HCT116 (cell line): ENCODE measurements at regions not wholly inside any gene's neighbourhood (a gene's known extent, or its start where the extent isn't known, plus 50 kb on each side); places are given as distances from the start of the nearest gene placed in this dataset.

ENCODE experiments used
- ATAC-seq: fragments of 200-7000 bp; cut with Tn5 transposase; 2 replicates; pipeline ENCODE4 v1.9.1; 2020; ENCODE audit warnings: mild to moderate bottlenecking, moderate library complexity
- BruUV-seq: library from RNA; stranded (reverse); fragments of 400-500 nt; replicated peaks from 2 replicates; lab custom pipeline; 2021; lab: Mats Ljungman, UMichigan
- CTCF ChIA-PET: fragments of 300-600 bp; sonication (Branson Sonifier 250); formaldehyde crosslinking; loops from one replicate; lab custom pipeline; 2021; ENCODE audit warnings: antibody characterized with exemption; lab: Charles Lee
- POLR2A ChIA-PET: fragments of 300-600, 350-600 bp; sonication (Branson Sonifier 250); formaldehyde crosslinking; loops from one replicate; lab custom pipeline; 2021; ENCODE audit warnings: antibody characterized with exemption; lab: Charles Lee
- RAD21 ChIA-PET, 2 experiments: fragments of 300-600 bp; sonication (Branson Sonifier 250); formaldehyde crosslinking; loops; one replicate each; lab custom pipeline; 2023; ENCODE audit warnings: low total read pairs in 2 of 2; ENCODE audit not compliant: uncharacterized antibody in 2 of 2, unreplicated experiment in 2 of 2, low non-redundant PET in 1 of 2; lab: Charles Lee
- DNase-seq: peaks from one replicate; pipeline ENCODE4 v3.0.0-alpha.2; 2010; ENCODE audit warnings: low read depth, low spot score
- H2AFZ ChIP-seq: fragments of 200-600 bp; shearing (Covaris generic), sonication (generic); 2 replicates; pipeline ENCODE4 v1.6.1; 2017; ENCODE audit warnings: low read depth, mixed run types, mixed read lengths, antibody characterized with exemption, low read length; ENCODE audit not compliant: poor library complexity, severe bottlenecking
- H3K27ac ChIP-seq: 2 replicates; pipeline ENCODE4 v1.5.1; 2012; ENCODE audit warnings: low read depth, low read length
- H3K27me3 ChIP-seq: fragments of 200-600 bp; sonication (generic); 2 replicates; pipeline ENCODE4 v1.6.1; 2016; ENCODE audit warnings: mixed run types, low read length, mixed read lengths; ENCODE audit not compliant: insufficient read depth
- H3K36me3 ChIP-seq, 2 experiments: fragments of 200-500 bp in 1 of 2; fragments of 200-600 bp in 1 of 2; sonication (Bioruptor generic) in 1 of 2; sonication (generic) in 1 of 2; 2 replicates each; pipeline versions ENCODE4 v1.5.1 to v1.6.1; 2014 to 2016; ENCODE audit warnings: low read length in 2 of 2, inconsistent platforms in 1 of 2, mixed read lengths in 1 of 2, mixed run types in 1 of 2; ENCODE audit not compliant: insufficient read depth in 2 of 2, control insufficient read depth in 1 of 2
- H3K4me1 ChIP-seq, 2 experiments: fragments of 200-600 bp in 1 of 2; sonication (generic) in 1 of 2; 2 replicates each; pipeline versions ENCODE4 v1.5.1 to v1.6.1; 2012 to 2017; ENCODE audit warnings: low read length in 2 of 2, inconsistent platforms in 1 of 2, mild to moderate bottlenecking in 1 of 2, mixed read lengths in 1 of 2, mixed run types in 1 of 2, moderate library complexity in 1 of 2; ENCODE audit not compliant: insufficient read depth in 2 of 2, control insufficient read depth in 1 of 2
- H3K4me2 ChIP-seq: fragments of 200-600 bp; sonication (generic); 2 replicates; pipeline ENCODE4 v1.6.1; 2017; ENCODE audit warnings: mixed run types, low read length, mixed read lengths
- H3K4me3 ChIP-seq, 2 experiments: fragments of 200-600 bp in 1 of 2; sonication (generic) in 1 of 2; replicated peaks in 1 of 2; 2 replicates each; pipeline ENCODE4 v1.5.1; 2011 to 2016; ENCODE audit warnings: low read length in 2 of 2, control low read depth in 1 of 2, low read depth in 1 of 2, mild to moderate bottlenecking in 1 of 2, mixed read lengths in 1 of 2, mixed run types in 1 of 2
- H3K79me2 ChIP-seq: fragments of 200-600 bp; sonication (generic); 2 replicates; pipeline ENCODE4 v1.6.1; 2017; ENCODE audit warnings: mild to moderate bottlenecking, mixed run types, low read length, moderate library complexity, mixed read lengths; ENCODE audit not compliant: insufficient read depth
- H3K9ac ChIP-seq: fragments of 200-600 bp; sonication (generic); 2 replicates; pipeline ENCODE4 v1.6.1; 2016; ENCODE audit warnings: low read length, mixed read lengths
- H3K9me2 ChIP-seq: fragments of 200-600 bp; sonication (generic), shearing (Covaris generic); 2 replicates; pipeline ENCODE4 v1.6.1; 2017; ENCODE audit warnings: mixed run types, mild to moderate bottlenecking, moderate library complexity; ENCODE audit not compliant: insufficient read depth
- H3K9me3 ChIP-seq, 2 experiments: fragments of 200-500 bp in 1 of 2; fragments of 200-600 bp in 1 of 2; sonication (Bioruptor generic) in 1 of 2; sonication (generic) in 1 of 2; 2 replicates each; pipeline ENCODE4 v1.6.1; 2014 to 2017; ENCODE audit warnings: low read length in 2 of 2, mixed read lengths in 2 of 2, inconsistent platforms in 1 of 2, low read depth in 1 of 2, mild to moderate bottlenecking in 1 of 2, mixed run types in 1 of 2, moderate library complexity in 1 of 2; ENCODE audit not compliant: control insufficient read depth in 1 of 2, insufficient read depth in 1 of 2
- H4K20me1 ChIP-seq: fragments of 200-600 bp; sonication (generic), shearing (Covaris generic); 2 replicates; pipeline ENCODE4 v1.6.1; 2017; ENCODE audit warnings: mixed run types, mild to moderate bottlenecking, moderate library complexity; ENCODE audit not compliant: insufficient read depth
- CBX3 ChIP-seq: IDR thresholded peaks from 2 replicates; pipeline ENCODE4 v1.6.1; 2012; ENCODE audit warnings: low read depth
- CEBPB ChIP-seq: IDR thresholded peaks from 2 replicates; pipeline ENCODE4 v1.6.1; 2012; ENCODE audit warnings: low read depth
- EGR1 ChIP-seq: IDR thresholded peaks from 2 replicates; pipeline ENCODE4 v1.6.1; 2012; ENCODE audit warnings: low read depth
- EZH2 ChIP-seq: fragments of 200-600 bp; sonication (generic); IDR thresholded peaks from 2 replicates; pipeline ENCODE4 v1.6.1; 2017; ENCODE audit warnings: antibody characterized with exemption, mixed run types
- EZH2phosphoT487 ChIP-seq: fragments of 200-600 bp; IDR thresholded peaks from 2 replicates; pipeline ENCODE4 v1.6.1; 2018; ENCODE audit warnings: antibody characterized with exemption, borderline replicate concordance
- FOSL1 ChIP-seq: IDR thresholded peaks from 2 replicates; pipeline ENCODE4 v1.6.1; 2012; ENCODE audit warnings: low read depth
- JUND ChIP-seq: IDR thresholded peaks from 2 replicates; pipeline ENCODE4 v1.6.1; 2012
- REST ChIP-seq: IDR thresholded peaks from 2 replicates; pipeline ENCODE4 v1.6.1; 2012; ENCODE audit warnings: low read depth
- SRF ChIP-seq: IDR thresholded peaks from 2 replicates; pipeline ENCODE4 v1.6.1; 2012; ENCODE audit warnings: low read depth
- TCF7L2 ChIP-seq: IDR thresholded peaks from 2 replicates; pipeline ENCODE4 v1.7.0; 2011; ENCODE audit warnings: borderline replicate concordance, inconsistent platforms; ENCODE audit not compliant: insufficient read depth, insufficient read length; ENCODE audit errors: extremely low read depth
- YY1 ChIP-seq: IDR thresholded peaks from 2 replicates; pipeline ENCODE4 v1.6.1; 2011; ENCODE audit warnings: low read length, low read depth, moderate library complexity, mild to moderate bottlenecking; ENCODE audit not compliant: insufficient replicate concordance; ENCODE audit errors: extremely low read depth
- ZFX ChIP-seq: fragments of 450-650 bp; IDR thresholded peaks from 2 replicates; pipeline ENCODE4 v1.6.1; 2017
- ZNF274 ChIP-seq: fragments of 200-500 bp; sonication (Bioruptor generic); IDR thresholded peaks from 2 replicates; pipeline ENCODE4 v1.6.1; 2014; ENCODE audit warnings: mild to moderate bottlenecking, low read depth, low read length, inconsistent platforms
- intact Hi-C: fragments of 100-400 bp; cut with micrococcal nuclease; formaldehyde crosslinking; loops from 2 replicates; pipeline ENCODE4 v1.10.0; 2022
- TF ChIP-seq, protein P1 (sequence below): IDR thresholded peaks from 2 replicates; pipeline ENCODE4 v1.6.1; 2012
- TF ChIP-seq, protein P2 (sequence below): IDR thresholded peaks from 2 replicates; pipeline ENCODE4 v1.6.1; 2012
- TF ChIP-seq, protein P3 (sequence below), 3 experiments: fragments of 200-600 bp in 1 of 3; sonication (generic) in 1 of 3; IDR thresholded peaks in 2 of 3; conservative IDR thresholded peaks in 1 of 3; 2 replicates each; pipeline ENCODE4 v1.5.1; 2012 to 2017; ENCODE audit warnings: low read depth in 2 of 3, low read length in 2 of 3, antibody characterized with exemption in 1 of 3, borderline replicate concordance in 1 of 3, control low read depth in 1 of 3, mild to moderate bottlenecking in 1 of 3, mixed read lengths in 1 of 3, mixed run types in 1 of 3, moderate library complexity in 1 of 3; ENCODE audit not compliant: insufficient read depth in 1 of 3

DNA sequence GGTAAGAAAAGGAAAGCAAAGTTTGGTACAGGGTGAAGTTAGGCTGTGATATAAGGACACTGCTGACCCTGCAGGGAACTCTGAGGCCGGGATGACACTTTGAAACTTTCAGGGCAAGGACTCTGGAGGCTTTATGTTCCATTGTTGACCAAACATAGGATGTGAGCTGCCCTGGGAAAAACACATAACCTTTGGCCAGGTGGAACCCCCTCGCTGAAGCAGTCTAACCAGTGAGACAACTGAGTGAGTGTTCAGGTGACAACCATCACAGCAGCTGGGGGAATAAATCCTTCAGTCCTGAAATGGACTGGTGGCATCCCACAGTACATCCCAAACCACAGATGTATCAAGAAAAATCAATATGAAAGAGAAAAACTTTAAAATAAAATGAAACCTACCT lies 280.9 kb upstream of the CDH2 start:
- Histone ChIP-seq H2AFZ (no peak overlapping the region), H3K9ac (no peak overlapping the region), H3K4me2 (no peak overlapping the region), H3K9me3 (no peaks in the 10 kb centered on the region), H3K36me3 (no peaks in the 10 kb centered on the region), H3K9me2 (no peaks in the 10 kb centered on the region)
- CTCF ChIA-PET: no interaction called here
- TF ChIP-seq CEBPB (no peak), FOSL1 (no peak), EZH2phosphoT487 (no peak), ZNF274 (no peak), CBX3 (no peak), REST (no peak), JUND (no peak), EZH2 (no peak), EGR1 (no peak), SRF (no peak), TCF7L2 (no peak), YY1 (no peak), ZFX (no peak)
- TF ChIP-seq, protein P1, sequence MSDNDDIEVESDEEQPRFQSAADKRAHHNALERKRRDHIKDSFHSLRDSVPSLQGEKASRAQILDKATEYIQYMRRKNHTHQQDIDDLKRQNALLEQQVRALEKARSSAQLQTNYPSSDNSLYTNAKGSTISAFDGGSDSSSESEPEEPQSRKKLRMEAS: no peak
- TF ChIP-seq, protein P2, sequence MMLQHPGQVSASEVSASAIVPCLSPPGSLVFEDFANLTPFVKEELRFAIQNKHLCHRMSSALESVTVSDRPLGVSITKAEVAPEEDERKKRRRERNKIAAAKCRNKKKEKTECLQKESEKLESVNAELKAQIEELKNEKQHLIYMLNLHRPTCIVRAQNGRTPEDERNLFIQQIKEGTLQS: no peak
- TF ChIP-seq, protein P3, sequence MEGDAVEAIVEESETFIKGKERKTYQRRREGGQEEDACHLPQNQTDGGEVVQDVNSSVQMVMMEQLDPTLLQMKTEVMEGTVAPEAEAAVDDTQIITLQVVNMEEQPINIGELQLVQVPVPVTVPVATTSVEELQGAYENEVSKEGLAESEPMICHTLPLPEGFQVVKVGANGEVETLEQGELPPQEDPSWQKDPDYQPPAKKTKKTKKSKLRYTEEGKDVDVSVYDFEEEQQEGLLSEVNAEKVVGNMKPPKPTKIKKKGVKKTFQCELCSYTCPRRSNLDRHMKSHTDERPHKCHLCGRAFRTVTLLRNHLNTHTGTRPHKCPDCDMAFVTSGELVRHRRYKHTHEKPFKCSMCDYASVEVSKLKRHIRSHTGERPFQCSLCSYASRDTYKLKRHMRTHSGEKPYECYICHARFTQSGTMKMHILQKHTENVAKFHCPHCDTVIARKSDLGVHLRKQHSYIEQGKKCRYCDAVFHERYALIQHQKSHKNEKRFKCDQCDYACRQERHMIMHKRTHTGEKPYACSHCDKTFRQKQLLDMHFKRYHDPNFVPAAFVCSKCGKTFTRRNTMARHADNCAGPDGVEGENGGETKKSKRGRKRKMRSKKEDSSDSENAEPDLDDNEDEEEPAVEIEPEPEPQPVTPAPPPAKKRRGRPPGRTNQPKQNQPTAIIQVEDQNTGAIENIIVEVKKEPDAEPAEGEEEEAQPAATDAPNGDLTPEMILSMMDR (IDR thresholded peaks at IDR 0.05 in 2 of 3, conservative IDR thresholded peaks at IDR 0.05 in 1 of 3; ENCODE audit: borderline replicate concordance in 1 of 3, insufficient read depth in 1 of 3, low read depth in 2 of 3, low read length in 2 of 3): no peak
- TF ChIP-seq, all 23 proteins: peak for 0
- Histone ChIP-seq H3K27me3 (no peaks in the 10 kb centered on the region), H3K4me3 (no peak overlapping the region), H4K20me1 (no peaks in the 10 kb centered on the region), H3K4me1 (no peaks in the 10 kb centered on the region), H3K79me2 (no peaks in the 10 kb centered on the region), H3K27ac (no peak overlapping the region)
- no peak for DNase-seq
- ChIA-PET POLR2A (no interaction called here), RAD21 (no interaction called here)
- no peak for ATAC-seq
- BruUV-seq: no TSS peak
- intact Hi-C loops: no loop called here
